8988T (cell line): ENCODE measurements at regions not wholly inside any gene's neighbourhood (a gene's known extent, or its start where the extent isn't known, plus 50 kb on each side); places are given as distances from the start of the nearest gene placed in this dataset.
"Not testable (repeated sequence)": the region's sequence is repeated elsewhere in the genome, so short reads cannot be mapped to it uniquely, and the experiment has no call there.

Source experiments
- DNase-seq: peaks from one replicate; pipeline ENCODE4 v3.0.0; 2011

GRCh38 chr18:14188751-14189406 is 56.6 kb upstream of the ZNF519 start:
- DNase-seq: not testable (repeated sequence)
